ENCODE measurements at regions not wholly inside any gene's neighbourhood (a gene's known extent, or its start where the extent isn't known, plus 50 kb on each side); places are given as distances from the start of the nearest gene placed in this dataset.
"Not testable (repeated sequence)": the region's sequence is repeated elsewhere in the genome, so short reads cannot be mapped to it uniquely, and the experiment has no call there.

GRCh38 chr1:121472017-121472416 is 287.2 kb downstream of the SRGAP2C start:
- no peak for ATAC-seq (replicated peaks in 1 of 4)
- Histone ChIP-seq H3K4me3 (ENCODE audit: control insufficient read depth in 1 of 2, extremely low read depth in 1 of 2, low read length in 1 of 2) (no peak overlapping the region), H3K36me3 (ENCODE audit: control insufficient read depth in 2 of 2, extremely low read depth in 1 of 2, insufficient read depth in 1 of 2, low read length in 1 of 2) (no peaks in the 10 kb centered on the region), H3K27me3 (replicated peaks in 1 of 2; ENCODE audit: control insufficient read depth in 2 of 2, extremely low read depth in 1 of 2, insufficient read depth in 2 of 2, low read length in 1 of 2) (no peaks in the 10 kb centered on the region), H3K27ac (ENCODE audit: low read length) (no peak overlapping the region), H3K4me1 (ENCODE audit: control insufficient read depth in 1 of 2, extremely low read depth in 1 of 2, insufficient read depth in 2 of 2, low read length in 2 of 2) (no peaks in the 10 kb centered on the region), H3K9me3 (no peaks in the 10 kb centered on the region)
- DNase-seq = no peak
- H3K4me1 Mint-ChIP-seq = peaks cover 0 to 15% (median 4%) of the 10 kb centered on the region in 3 donors
- no peak overlapping the region for H3K27ac Mint-ChIP-seq
- no peak overlapping the region for H3K4me3 Mint-ChIP-seq
- 80% methylated on average over 1 of the region's 4 CpGs for WGBS (ENCODE audit: insufficient coverage)
- H3K36me3 Mint-ChIP-seq = peaks cover 4% of the 10 kb centered on the region
- H3K9me3 Mint-ChIP-seq = peaks cover 0 to 6% (median 0%) of the 10 kb centered on the region in 3 donors
- ChIA-PET POLR2A (interaction anchor here (0.6 kb wide), 2 partner anchors 28 to 106 kb away, joined by 3 to 4 read pairs; no protein-coding TSS in a partner anchor), CTCF (no interaction called here)
- no peaks in the 10 kb centered on the region for H3K27me3 Mint-ChIP-seq

GRCh38 chr1:121483234-121483633 is 298.5 kb downstream of the SRGAP2C start:
- Mint-ChIP-seq H3K36me3 (peaks cover 7% of the 10 kb centered on the region), H3K27ac (no peak overlapping the region), H3K4me1 (peaks cover 8 to 17% (median 13%) of the 10 kb centered on the region in 3 donors), H3K9me3 (peaks cover 0 to 12% (median 4%) of the 10 kb centered on the region in 3 donors), H3K4me3 (no peak overlapping the region), H3K27me3 (no peaks in the 10 kb centered on the region)
- Histone ChIP-seq H3K27me3 (replicated peaks in 1 of 2; ENCODE audit: control insufficient read depth in 2 of 2, extremely low read depth in 1 of 2, insufficient read depth in 2 of 2, low read length in 1 of 2) (no peaks in the 10 kb centered on the region), H3K4me3 (ENCODE audit: control insufficient read depth in 1 of 2, extremely low read depth in 1 of 2, low read length in 1 of 2) (no peak overlapping the region), H3K9me3 (no peaks in the 10 kb centered on the region), H3K27ac (ENCODE audit: low read length) (no peak overlapping the region), H3K4me1 (ENCODE audit: control insufficient read depth in 1 of 2, extremely low read depth in 1 of 2, insufficient read depth in 2 of 2, low read length in 2 of 2) (no peaks in the 10 kb centered on the region), H3K36me3 (ENCODE audit: control insufficient read depth in 2 of 2, extremely low read depth in 1 of 2, insufficient read depth in 1 of 2, low read length in 1 of 2) (peaks cover 0 to 2% of the 10 kb centered on the region in 2 donors)
- DNase-seq (no peak), ATAC-seq (replicated peaks in 1 of 4) (no peak)
- POLR2A ChIA-PET = interaction anchor here in 1 of 2 donors (0.6 kb wide), 2 partner anchors 116 to 541 kb away, joined by 3 read pairs; no protein-coding TSS in a partner anchor
- CTCF ChIA-PET = no interaction called here

- Histone ChIP-seq H3K36me3 (ENCODE audit: control insufficient read depth in 2 of 2, extremely low read depth in 1 of 2, insufficient read depth in 1 of 2, low read length in 1 of 2) (peaks cover 0 to 2% of the 10 kb centered on the region in 2 donors), H3K27ac (ENCODE audit: low read length) (no peak overlapping the region), H3K4me1 (ENCODE audit: control insufficient read depth in 1 of 2, extremely low read depth in 1 of 2, insufficient read depth in 2 of 2, low read length in 2 of 2) (no peaks in the 10 kb centered on the region), H3K27me3 (replicated peaks in 1 of 2; ENCODE audit: control insufficient read depth in 2 of 2, extremely low read depth in 1 of 2, insufficient read depth in 2 of 2, low read length in 1 of 2) (no peaks in the 10 kb centered on the region), H3K4me3 (ENCODE audit: control insufficient read depth in 1 of 2, extremely low read depth in 1 of 2, low read length in 1 of 2) (no peak overlapping the region), H3K9me3 (no peaks in the 10 kb centered on the region)
- Mint-ChIP-seq H3K4me3 (no peak overlapping the region), H3K27ac (no peak overlapping the region), H3K9me3 (peaks cover 0 to 9% (median 3%) of the 10 kb centered on the region in 3 donors), H3K27me3 (no peaks in the 10 kb centered on the region), H3K36me3 (peaks cover 4% of the 10 kb centered on the region), H3K4me1 (peaks cover 8 to 15% (median 12%) of the 10 kb centered on the region in 3 donors)
- POLR2A ChIA-PET = no interaction called here
- CTCF ChIA-PET = no interaction called here
- ATAC-seq (replicated peaks in 1 of 4) (no peak), DNase-seq (no peak)
These were observed 299.2 kb downstream of the SRGAP2C start for GRCh38 chr1:121483961-121484424.

GRCh38 chr1:121494796-121495195 is 310.0 kb downstream of the SRGAP2C start:
- H3K4me3 ChIP-seq (ENCODE audit: control insufficient read depth in 1 of 2, extremely low read depth in 1 of 2, low read length in 1 of 2); DNase-seq; H3K4me1 Mint-ChIP-seq; H3K36me3 ChIP-seq (ENCODE audit: control insufficient read depth in 2 of 2, extremely low read depth in 1 of 2, insufficient read depth in 1 of 2, low read length in 1 of 2); H3K4me3 Mint-ChIP-seq; ATAC-seq (replicated peaks in 1 of 4); H3K36me3 Mint-ChIP-seq; POLR2A ChIA-PET; H3K9me3 Mint-ChIP-seq; H3K27me3 Mint-ChIP-seq; H3K4me1 ChIP-seq (ENCODE audit: control insufficient read depth in 1 of 2, extremely low read depth in 1 of 2, insufficient read depth in 2 of 2, low read length in 2 of 2); H3K9me3 ChIP-seq; H3K27ac Mint-ChIP-seq; H3K27ac ChIP-seq (ENCODE audit: low read length); H3K27me3 ChIP-seq (replicated peaks in 1 of 2; ENCODE audit: control insufficient read depth in 2 of 2, extremely low read depth in 1 of 2, insufficient read depth in 2 of 2, low read length in 1 of 2); CTCF ChIA-PET: not testable (repeated sequence)

GRCh38 chr1:121511455-121511854 is 326.7 kb downstream of the SRGAP2C start:
- Mint-ChIP-seq H3K9me3 (peaks cover 11 to 51% (median 15%) of the 10 kb centered on the region in 3 donors), H3K4me1 (peaks cover 17 to 34% (median 26%) of the 10 kb centered on the region in 3 donors), H3K36me3 (peaks cover 28% of the 10 kb centered on the region)
- 82% methylated on average over 3 of the region's 5 CpGs for WGBS (ENCODE audit: insufficient coverage)
- DNase-seq; H3K27ac Mint-ChIP-seq; POLR2A ChIA-PET; H3K27ac ChIP-seq (ENCODE audit: low read length); H3K36me3 ChIP-seq (ENCODE audit: control insufficient read depth in 2 of 2, extremely low read depth in 1 of 2, insufficient read depth in 1 of 2, low read length in 1 of 2); CTCF ChIA-PET; H3K9me3 ChIP-seq; H3K4me3 ChIP-seq (ENCODE audit: control insufficient read depth in 1 of 2, extremely low read depth in 1 of 2, low read length in 1 of 2); H3K27me3 Mint-ChIP-seq; H3K4me3 Mint-ChIP-seq; ATAC-seq (replicated peaks in 1 of 4); H3K27me3 ChIP-seq (replicated peaks in 1 of 2; ENCODE audit: control insufficient read depth in 2 of 2, extremely low read depth in 1 of 2, insufficient read depth in 2 of 2, low read length in 1 of 2): not testable (repeated sequence)
- peaks cover 4 to 19% of the 10 kb centered on the region in 2 experiments for H3K4me1 ChIP-seq (ENCODE audit: control insufficient read depth in 1 of 2, extremely low read depth in 1 of 2, insufficient read depth in 2 of 2, low read length in 2 of 2)

GRCh38 chr1:121511876-121512275 is 327.1 kb downstream of the SRGAP2C start:
- H3K4me3 ChIP-seq (ENCODE audit: control insufficient read depth in 1 of 2, extremely low read depth in 1 of 2, low read length in 1 of 2); H3K27me3 Mint-ChIP-seq; CTCF ChIA-PET; DNase-seq; POLR2A ChIA-PET; H3K27me3 ChIP-seq (replicated peaks in 1 of 2; ENCODE audit: control insufficient read depth in 2 of 2, extremely low read depth in 1 of 2, insufficient read depth in 2 of 2, low read length in 1 of 2); H3K9me3 ChIP-seq; H3K27ac Mint-ChIP-seq; ATAC-seq (replicated peaks in 1 of 4); H3K4me3 Mint-ChIP-seq; H3K36me3 ChIP-seq (ENCODE audit: control insufficient read depth in 2 of 2, extremely low read depth in 1 of 2, insufficient read depth in 1 of 2, low read length in 1 of 2); H3K27ac ChIP-seq (ENCODE audit: low read length): not testable (repeated sequence)
- WGBS (ENCODE audit: insufficient coverage) = no CpG with 5 or more reads among the region's 1 CpG
- peaks cover 8 to 19% of the 10 kb centered on the region in 2 experiments for H3K4me1 ChIP-seq (ENCODE audit: control insufficient read depth in 1 of 2, extremely low read depth in 1 of 2, insufficient read depth in 2 of 2, low read length in 2 of 2)
- peaks cover 19 to 39% (median 30%) of the 10 kb centered on the region in 3 donors for H3K4me1 Mint-ChIP-seq
- H3K36me3 Mint-ChIP-seq = peaks cover 27% of the 10 kb centered on the region
- H3K9me3 Mint-ChIP-seq = peaks cover 11 to 47% (median 15%) of the 10 kb centered on the region in 3 donors

- Histone ChIP-seq H3K36me3 (ENCODE audit: control insufficient read depth in 2 of 2, extremely low read depth in 1 of 2, insufficient read depth in 1 of 2, low read length in 1 of 2) (no peaks in the 10 kb centered on the region), H3K4me3 (ENCODE audit: control insufficient read depth in 1 of 2, extremely low read depth in 1 of 2, low read length in 1 of 2) (no peak overlapping the region), H3K4me1 (ENCODE audit: control insufficient read depth in 1 of 2, extremely low read depth in 1 of 2, insufficient read depth in 2 of 2, low read length in 2 of 2) (peaks cover 29 to 37% of the 10 kb centered on the region in 2 experiments), H3K9me3 (no peaks in the 10 kb centered on the region), H3K27me3 (replicated peaks in 1 of 2; ENCODE audit: control insufficient read depth in 2 of 2, extremely low read depth in 1 of 2, insufficient read depth in 2 of 2, low read length in 1 of 2) (no peaks in the 10 kb centered on the region), H3K27ac (ENCODE audit: low read length) (peak overlapping the region; percentile 74)
- POLR2A ChIA-PET = no interaction called here
- Mint-ChIP-seq H3K4me1 (peaks cover 48 to 65% (median 58%) of the 10 kb centered on the region in 3 donors), H3K4me3 (no peak overlapping the region), H3K27ac (peak overlapping the region; percentile 86 to 92), H3K36me3 (no peaks in the 10 kb centered on the region), H3K27me3 (no peaks in the 10 kb centered on the region), H3K9me3 (peaks cover 0 to 20% (median 0%) of the 10 kb centered on the region in 3 donors)
- no CpG with 5 or more reads among the region's 2 CpGs for WGBS (ENCODE audit: insufficient coverage)
- ATAC-seq (replicated peaks in 1 of 4) (no peak), DNase-seq (no peak)
- CTCF ChIA-PET = no interaction called here
These were observed 330.5 kb downstream of the SRGAP2C start for GRCh38 chr1:121515235-121515634.

Measured in T-cell (primary cell).